Neural progenitor cell (in vitro differentiated cells): ENCODE measurements at regions not wholly inside any gene's neighbourhood (a gene's known extent, or its start where the extent isn't known, plus 50 kb on each side); places are given as distances from the start of the nearest gene placed in this dataset.
"Not testable (repeated sequence)": the region's sequence is repeated elsewhere in the genome, so short reads cannot be mapped to it uniquely, and the experiment has no call there.

Source experiments
- DNase-seq: peaks from one replicate; pipeline ENCODE4 v3.0.0-alpha.2; 2016; ENCODE audit warnings: low spot score
- H2AFZ ChIP-seq: fragments of 200-600 bp; sonication (generic); replicated peaks from 2 replicates; pipeline ENCODE4 v1.6.1; 2016; ENCODE audit warnings: antibody characterized with exemption
- H3F3A ChIP-seq: fragments of 200-600 bp; sonication (generic); 2 replicates; pipeline ENCODE4 v1.6.1; 2016; ENCODE audit warnings: antibody characterized with exemption, low read depth
- H3K27ac ChIP-seq: fragments of 200-600 bp; sonication (generic); 2 replicates; pipeline ENCODE4 v1.5.1; 2016; ENCODE audit warnings: mild to moderate bottlenecking
- H3K27me3 ChIP-seq: fragments of 200-600 bp; sonication (generic); 2 replicates; pipeline ENCODE4 v1.6.1; 2016; ENCODE audit warnings: mild to moderate bottlenecking, moderate library complexity
- H3K36me3 ChIP-seq: fragments of 200-600 bp; sonication (generic); 2 replicates; pipeline ENCODE4 v1.5.1; 2016
- H3K4me1 ChIP-seq: fragments of 200-600 bp; sonication (generic); 2 replicates; pipeline ENCODE4 v1.6.1; 2016; ENCODE audit warnings: mixed run types
- H3K4me2 ChIP-seq: fragments of 200-600 bp; sonication (generic); 2 replicates; pipeline ENCODE4 v1.6.1; 2016
- H3K4me3 ChIP-seq: fragments of 200-600 bp; sonication (generic); 2 replicates; pipeline ENCODE4 v1.5.1; 2016
- H3K79me2 ChIP-seq: fragments of 200-600 bp; sonication (generic); 2 replicates; pipeline ENCODE4 v1.6.1; 2016; ENCODE audit warnings: low read depth
- H3K9ac ChIP-seq: fragments of 200-600 bp; sonication (generic); 2 replicates; pipeline ENCODE4 v1.6.1; 2016
- H3K9me3 ChIP-seq: fragments of 200-600 bp; sonication (generic); 2 replicates; pipeline ENCODE4 v1.5.1; 2016; ENCODE audit warnings: low read depth
- H4K20me1 ChIP-seq: fragments of 200-600 bp; sonication (generic); 2 replicates; pipeline ENCODE4 v1.6.1; 2016; ENCODE audit warnings: low read depth
- H3K27ac Mint-ChIP-seq: 3 replicates; pipeline ENCODE4 v1.8.0; 2021; ENCODE audit warnings: mixed read lengths
- H3K27me3 Mint-ChIP-seq: 2 replicates; pipeline ENCODE4 v1.8.0; 2022; ENCODE audit warnings: low read depth, mild to moderate bottlenecking, inconsistent platforms, moderate library complexity, mixed read lengths; ENCODE audit not compliant: insufficient read depth
- H3K36me3 Mint-ChIP-seq: 3 replicates; pipeline ENCODE4 v1.8.0; 2021; ENCODE audit warnings: mixed read lengths
- H3K4me1 Mint-ChIP-seq: 3 replicates; pipeline ENCODE4 v1.8.0; 2021; ENCODE audit warnings: mixed read lengths
- H3K4me3 Mint-ChIP-seq: 3 replicates; pipeline ENCODE4 v1.8.0; 2021; ENCODE audit warnings: mild to moderate bottlenecking, moderate library complexity, mixed read lengths
- H3K9me3 Mint-ChIP-seq: 3 replicates; pipeline ENCODE4 v1.8.0; 2020; ENCODE audit warnings: mixed read lengths
- EZH2 ChIP-seq: fragments of 200-600 bp; sonication (generic); IDR thresholded peaks from 2 replicates; pipeline ENCODE4 v1.6.1; 2017; ENCODE audit warnings: antibody characterized with exemption, mild to moderate bottlenecking, moderate library complexity
- EZH2phosphoT487 ChIP-seq: fragments of 200-600 bp; sonication (generic); IDR thresholded peaks from 2 replicates; pipeline ENCODE4 v1.6.1; 2017; ENCODE audit warnings: antibody characterized with exemption
- TF ChIP-seq, protein P1 (sequence below): fragments of 200-600 bp; sonication (generic); IDR thresholded peaks from 2 replicates; pipeline ENCODE4 v1.5.1; 2017; ENCODE audit warnings: antibody characterized with exemption, mild to moderate bottlenecking

DNA sequence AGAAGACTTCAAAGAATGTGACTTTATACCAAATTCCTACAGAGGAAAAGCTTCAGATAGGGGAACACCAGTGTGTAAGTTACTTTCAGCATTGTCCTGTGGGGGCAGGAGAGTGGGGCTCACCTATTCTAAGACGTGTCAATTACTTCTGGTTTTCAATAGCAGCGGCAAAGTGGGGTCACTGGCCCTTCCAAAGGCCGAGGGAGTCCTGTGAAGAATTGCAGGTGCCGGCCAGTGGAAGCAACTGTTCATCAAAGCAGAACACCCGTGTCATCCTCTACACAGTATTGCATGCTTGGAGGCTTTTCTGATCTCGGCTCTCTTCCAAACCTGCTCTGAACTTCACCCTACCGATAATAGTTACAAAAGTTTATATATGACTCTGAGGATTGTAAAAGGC is 1176.5 kb upstream of the TMEFF2 start:
- Histone ChIP-seq H3K4me1 (no peaks in the 10 kb centered on the region), H3K4me2 (no peak overlapping the region), H2AFZ (no peak overlapping the region), H3K36me3 (no peaks in the 10 kb centered on the region), H3K4me3 (no peak overlapping the region), H3K27me3 (no peaks in the 10 kb centered on the region), H3K79me2 (no peaks in the 10 kb centered on the region), H3K27ac (no peak overlapping the region), H3F3A (no peaks in the 10 kb centered on the region), H4K20me1 (no peaks in the 10 kb centered on the region), H3K9me3 (no peaks in the 10 kb centered on the region), H3K9ac (no peak overlapping the region)
- peak; percentile 36 for DNase-seq
- no peak overlapping the region for H3K27ac Mint-ChIP-seq
- H3K9me3 Mint-ChIP-seq = no peaks in the 10 kb centered on the region
- TF ChIP-seq, protein P1, sequence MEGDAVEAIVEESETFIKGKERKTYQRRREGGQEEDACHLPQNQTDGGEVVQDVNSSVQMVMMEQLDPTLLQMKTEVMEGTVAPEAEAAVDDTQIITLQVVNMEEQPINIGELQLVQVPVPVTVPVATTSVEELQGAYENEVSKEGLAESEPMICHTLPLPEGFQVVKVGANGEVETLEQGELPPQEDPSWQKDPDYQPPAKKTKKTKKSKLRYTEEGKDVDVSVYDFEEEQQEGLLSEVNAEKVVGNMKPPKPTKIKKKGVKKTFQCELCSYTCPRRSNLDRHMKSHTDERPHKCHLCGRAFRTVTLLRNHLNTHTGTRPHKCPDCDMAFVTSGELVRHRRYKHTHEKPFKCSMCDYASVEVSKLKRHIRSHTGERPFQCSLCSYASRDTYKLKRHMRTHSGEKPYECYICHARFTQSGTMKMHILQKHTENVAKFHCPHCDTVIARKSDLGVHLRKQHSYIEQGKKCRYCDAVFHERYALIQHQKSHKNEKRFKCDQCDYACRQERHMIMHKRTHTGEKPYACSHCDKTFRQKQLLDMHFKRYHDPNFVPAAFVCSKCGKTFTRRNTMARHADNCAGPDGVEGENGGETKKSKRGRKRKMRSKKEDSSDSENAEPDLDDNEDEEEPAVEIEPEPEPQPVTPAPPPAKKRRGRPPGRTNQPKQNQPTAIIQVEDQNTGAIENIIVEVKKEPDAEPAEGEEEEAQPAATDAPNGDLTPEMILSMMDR = peak; percentile 9
- no peak for TF ChIP-seq EZH2
- H3K27me3 Mint-ChIP-seq = no peaks in the 10 kb centered on the region
- H3K4me3 Mint-ChIP-seq = no peak overlapping the region
- H3K36me3 Mint-ChIP-seq = no peaks in the 10 kb centered on the region
- H3K4me1 Mint-ChIP-seq = peaks cover 9% of the 10 kb centered on the region

DNA sequence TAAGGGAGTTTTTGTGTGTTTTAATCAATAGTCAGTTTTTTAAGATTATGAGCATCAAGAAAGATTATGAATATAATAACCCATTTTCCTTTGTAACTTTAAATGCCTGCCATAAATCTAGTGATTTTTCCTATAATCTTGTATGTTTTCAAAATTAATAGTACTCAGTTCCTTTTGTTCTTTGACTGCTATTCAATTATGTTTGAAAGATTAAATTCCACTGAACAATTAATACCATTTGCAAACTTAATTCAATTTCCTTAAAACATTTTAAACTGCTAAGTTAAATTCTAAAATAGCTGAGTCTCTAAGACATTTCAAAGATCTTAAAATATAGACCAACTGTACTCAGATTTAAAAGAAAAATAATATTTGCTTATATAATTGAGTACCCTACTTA is 1173.9 kb upstream of the TMEFF2 start:
- Histone ChIP-seq H3K9ac (no peak overlapping the region), H3K4me3 (no peak overlapping the region), H3K79me2 (no peaks in the 10 kb centered on the region), H3K4me1 (no peaks in the 10 kb centered on the region), H4K20me1 (no peaks in the 10 kb centered on the region), H3K36me3 (no peaks in the 10 kb centered on the region), H3F3A (no peaks in the 10 kb centered on the region), H3K27me3 (no peaks in the 10 kb centered on the region), H3K4me2 (no peak overlapping the region), H3K9me3 (no peaks in the 10 kb centered on the region), H2AFZ (no peak overlapping the region), H3K27ac (no peak overlapping the region)
- Mint-ChIP-seq H3K4me1 (peaks cover 9% of the 10 kb centered on the region), H3K36me3 (no peaks in the 10 kb centered on the region), H3K4me3 (no peak overlapping the region), H3K27me3 (no peaks in the 10 kb centered on the region), H3K9me3 (no peaks in the 10 kb centered on the region), H3K27ac (no peak overlapping the region)
- TF ChIP-seq, protein P1 = no peak
- TF ChIP-seq EZH2 (no peak), EZH2phosphoT487 (no peak)
- DNase-seq = no peak

DNA sequence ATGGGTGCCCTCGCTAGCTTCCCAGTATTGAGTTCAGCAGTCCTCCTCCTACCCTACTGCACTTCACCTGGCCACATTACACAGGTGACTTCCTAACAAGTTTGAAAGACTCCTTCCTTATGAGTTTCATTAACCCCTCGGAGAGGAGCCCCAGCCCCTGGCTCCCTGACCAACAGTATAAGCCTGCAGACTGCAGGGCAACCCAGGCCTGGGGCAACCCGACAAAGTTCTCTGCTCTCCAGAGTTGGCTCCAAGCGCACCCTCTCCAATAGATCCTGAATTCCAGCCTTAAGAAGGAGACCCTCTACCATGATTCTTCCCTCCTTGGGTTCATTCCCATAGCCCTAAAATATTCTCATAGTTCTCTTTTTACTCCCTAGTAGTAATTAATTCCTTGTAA is 1162.8 kb upstream of the TMEFF2 start:
- Mint-ChIP-seq H3K9me3 (no peaks in the 10 kb centered on the region), H3K4me1 (peaks cover 5% of the 10 kb centered on the region), H3K27ac (no peak overlapping the region), H3K36me3 (no peaks in the 10 kb centered on the region), H3K4me3 (no peak overlapping the region), H3K27me3 (peaks cover 2% of the 10 kb centered on the region)
- Histone ChIP-seq H3K4me3 (no peak overlapping the region), H3F3A (no peaks in the 10 kb centered on the region), H3K79me2 (no peaks in the 10 kb centered on the region), H4K20me1 (no peaks in the 10 kb centered on the region), H3K9me3 (no peaks in the 10 kb centered on the region), H3K4me1 (no peaks in the 10 kb centered on the region), H3K27me3 (no peaks in the 10 kb centered on the region), H3K27ac (no peak overlapping the region), H2AFZ (peak overlapping the region; percentile 6), H3K9ac (no peak overlapping the region), H3K4me2 (no peak overlapping the region), H3K36me3 (no peaks in the 10 kb centered on the region)
- TF ChIP-seq, protein P1 = no peak
- TF ChIP-seq EZH2 (no peak), EZH2phosphoT487 (no peak)
- DNase-seq = no peak

DNA sequence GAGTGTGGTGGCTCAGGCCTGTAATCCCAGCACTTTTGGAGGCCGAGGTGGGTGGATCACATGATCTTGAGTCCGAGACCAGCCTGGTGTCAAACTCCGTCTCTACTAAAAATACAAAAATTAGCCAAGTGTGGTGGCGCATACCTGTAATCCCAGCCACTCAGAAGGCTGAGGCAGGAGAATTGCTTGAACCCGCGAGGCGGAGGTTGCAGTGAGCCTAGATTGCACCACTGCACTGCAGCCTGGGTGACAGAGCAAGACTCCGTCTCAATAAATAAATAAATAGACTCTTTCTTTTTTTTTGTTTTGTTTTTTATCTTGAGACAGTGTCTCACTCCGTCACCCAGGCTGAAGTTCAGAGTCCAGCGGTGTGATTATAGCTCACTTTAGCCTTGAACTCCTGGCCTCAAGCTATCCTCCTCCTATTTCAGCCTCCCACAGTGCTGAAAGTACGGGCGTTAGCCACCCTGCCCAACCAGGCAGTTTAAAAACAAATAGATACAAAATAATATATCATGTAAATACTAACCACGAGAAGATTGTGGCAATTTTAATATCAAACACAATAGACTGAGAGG is 1158.0 kb upstream of the TMEFF2 start:
- not testable (repeated sequence) for DNase-seq, H3K79me2 ChIP-seq, H2AFZ ChIP-seq, H4K20me1 ChIP-seq, H3K36me3 Mint-ChIP-seq, H3K4me1 Mint-ChIP-seq, H3K27me3 ChIP-seq, H3K4me3 Mint-ChIP-seq, H3K27ac ChIP-seq, H3K4me1 ChIP-seq, H3K9me3 Mint-ChIP-seq, H3K27me3 Mint-ChIP-seq, H3K9me3 ChIP-seq, H3K4me2 ChIP-seq, H3K36me3 ChIP-seq, H3K9ac ChIP-seq, H3K27ac Mint-ChIP-seq, H3K4me3 ChIP-seq, H3F3A ChIP-seq
